Retina (tissue), 1 donor: ENCODE measurements at regions not wholly inside any gene's neighbourhood (a gene's known extent, or its start where the extent isn't known, plus 50 kb on each side); places are given as distances from the start of the nearest gene placed in this dataset.
"Not testable (repeated sequence)": the region's sequence is repeated elsewhere in the genome, so short reads cannot be mapped to it uniquely, and the experiment has no call there.

Experiments
- DNase-seq: peaks from one replicate; pipeline ENCODE4 v3.0.0-alpha.2; 2016

DNA sequence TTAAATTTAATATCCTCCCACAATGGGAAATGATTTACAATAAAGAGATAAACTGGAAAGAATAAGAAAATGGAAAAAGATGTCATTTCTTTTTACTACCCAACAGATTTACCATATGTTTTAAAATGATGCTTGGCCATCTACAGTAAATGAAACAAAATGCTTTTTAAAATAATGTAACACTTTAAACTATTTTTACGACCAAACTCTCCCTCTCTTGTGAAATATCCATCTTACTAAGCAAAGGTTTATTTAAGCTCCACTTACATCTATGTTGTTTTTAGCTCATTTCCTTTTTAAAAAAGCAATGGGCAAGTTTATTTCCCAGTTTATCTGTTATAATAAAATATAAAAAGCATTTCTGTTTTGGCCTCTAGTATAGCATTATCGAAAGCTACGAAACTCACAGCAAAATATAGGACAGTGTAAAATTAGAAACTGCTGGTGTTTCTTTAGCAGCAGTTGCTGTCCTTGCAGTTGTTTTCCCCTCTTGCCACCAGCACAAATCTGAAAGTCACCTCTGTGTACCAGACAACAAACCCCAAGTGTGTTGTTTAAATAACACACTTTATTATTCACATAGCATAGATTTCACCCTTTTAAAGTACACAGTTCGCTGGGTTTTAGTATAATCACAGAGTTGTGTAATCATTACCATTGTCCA, 195.1 kb downstream of the CDRT15L2 start:
- DNase-seq: no peak

DNA sequence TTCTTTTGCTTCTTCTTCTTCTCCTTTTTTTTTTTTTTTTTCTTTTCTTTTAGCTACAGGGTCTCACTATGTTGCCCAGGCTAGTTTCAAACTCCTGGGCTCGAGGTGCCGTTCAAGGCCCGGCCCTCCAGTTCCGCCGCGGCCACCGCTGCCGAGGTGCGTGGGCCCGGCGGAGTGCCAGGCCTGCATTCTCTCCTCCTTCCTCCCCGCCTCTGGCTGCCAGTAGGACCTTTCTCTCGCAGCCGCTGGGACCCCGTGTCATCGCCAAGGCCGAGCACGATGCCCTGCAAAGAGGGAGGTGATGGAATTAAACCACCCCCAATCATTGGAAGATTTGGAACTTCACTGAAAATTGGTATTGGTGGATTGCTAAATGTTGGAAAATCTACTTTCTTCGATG, 195.8 kb downstream of the CDRT15L2 start:
- DNase-seq: no peak

DNA sequence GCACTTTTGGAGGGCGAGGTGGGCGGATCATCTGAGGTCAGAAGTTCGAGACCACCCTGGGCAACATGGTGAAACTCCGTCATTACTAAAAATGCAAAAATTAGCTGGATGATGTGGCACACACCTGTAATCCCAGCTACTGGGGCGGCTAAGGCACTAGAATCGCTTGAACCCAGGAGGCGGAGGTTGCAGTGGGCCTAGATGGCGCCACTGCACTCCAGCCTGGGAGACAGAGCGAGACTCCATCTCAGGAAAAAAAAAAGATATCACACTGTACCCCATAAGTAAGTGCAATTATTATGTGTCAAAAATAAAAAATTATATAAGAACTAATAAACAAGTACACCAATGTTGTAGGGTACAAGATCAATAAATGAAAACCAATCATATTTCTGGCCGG, 200.0 kb downstream of the CDRT15L2 start:
- no peak for DNase-seq

DNA sequence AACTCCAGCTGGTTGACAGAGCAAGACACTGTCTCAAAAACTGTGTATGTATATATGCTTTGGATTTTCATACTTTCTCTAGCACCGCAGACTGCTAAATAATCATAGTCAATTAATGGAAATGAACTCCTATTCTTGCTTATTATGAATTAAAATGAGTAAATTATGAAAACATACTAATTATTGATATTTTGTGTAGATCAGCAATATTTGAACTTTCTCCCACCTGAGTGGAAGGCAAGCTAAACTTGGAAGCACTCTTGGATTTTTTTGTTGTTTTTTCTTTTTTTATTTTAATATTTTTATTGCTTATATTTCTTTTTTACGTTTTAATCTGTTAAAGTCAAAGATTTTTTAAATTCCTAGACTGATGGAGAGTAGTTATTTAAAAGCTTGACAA, 201.7 kb downstream of the CDRT15L2 start:
- DNase-seq: no peak

DNA sequence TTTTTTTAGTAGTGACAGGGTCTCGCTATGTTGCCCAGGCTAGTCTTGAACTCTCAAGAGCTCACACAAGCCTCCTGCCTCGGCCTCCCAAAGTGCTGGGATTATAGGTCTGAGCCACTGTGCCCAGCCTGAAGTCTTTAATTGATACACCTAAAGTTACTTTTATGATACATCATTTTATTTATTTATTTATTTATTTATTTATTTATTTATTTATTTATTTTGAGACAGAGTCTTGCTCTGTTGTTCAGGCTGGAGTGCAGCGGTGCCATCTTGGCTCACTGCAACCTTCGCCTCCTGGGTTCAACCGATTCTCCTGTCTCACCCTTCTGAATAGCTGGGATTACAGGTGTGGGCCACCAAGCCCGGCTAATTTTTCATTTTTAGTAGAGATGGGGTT, 202.3 kb downstream of the CDRT15L2 start:
- not testable (repeated sequence) for DNase-seq

DNA sequence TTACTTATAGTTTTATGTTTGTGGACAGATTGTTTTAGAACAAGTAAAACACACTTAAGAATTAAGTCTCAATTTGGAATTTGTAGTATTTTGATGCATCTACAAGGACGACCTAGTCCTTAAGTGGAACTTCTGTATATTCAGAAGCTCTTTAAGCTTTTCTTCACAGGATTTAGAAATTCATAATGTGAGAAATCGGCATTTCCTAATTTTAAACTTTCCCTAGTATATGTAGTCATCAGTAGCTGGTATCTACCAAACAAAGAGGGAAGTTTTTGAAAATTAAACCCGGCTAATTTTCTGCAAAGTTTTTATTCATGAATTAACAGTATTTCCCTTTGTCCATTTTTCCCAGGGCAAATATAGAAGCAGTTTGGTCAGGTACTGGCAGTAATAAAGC, 203.6 kb downstream of the CDRT15L2 start:
- DNase-seq: no peak

DNA sequence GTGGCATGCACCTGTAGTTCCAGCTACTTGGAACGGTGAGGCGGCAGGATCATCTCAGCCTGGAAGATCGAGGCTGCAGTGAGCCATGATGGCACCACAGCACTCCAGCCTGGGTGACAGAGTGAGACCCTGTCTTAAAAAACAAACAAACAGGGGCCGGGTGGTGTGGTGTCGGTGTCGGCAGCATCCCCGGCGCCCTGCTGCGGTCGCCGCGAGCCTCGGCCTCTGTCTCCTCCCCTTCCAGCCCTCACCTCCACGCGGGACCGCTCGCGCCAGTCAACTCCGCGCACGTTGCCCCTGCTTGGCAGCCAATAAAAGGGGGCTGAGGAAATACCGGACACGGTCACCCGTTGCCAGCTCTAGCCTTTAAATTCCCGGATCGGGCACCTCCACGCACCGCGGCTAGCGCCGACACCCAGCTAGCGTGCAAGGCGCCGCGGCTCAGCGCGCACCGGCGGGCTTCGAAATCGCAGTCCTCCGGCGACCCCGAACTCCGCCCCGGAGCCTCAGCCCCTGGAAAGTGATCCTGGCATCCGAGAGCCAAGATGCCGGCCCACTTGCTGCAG, 204.7 kb downstream of the CDRT15L2 start:
- DNase-seq: peak; percentile 27

DNA sequence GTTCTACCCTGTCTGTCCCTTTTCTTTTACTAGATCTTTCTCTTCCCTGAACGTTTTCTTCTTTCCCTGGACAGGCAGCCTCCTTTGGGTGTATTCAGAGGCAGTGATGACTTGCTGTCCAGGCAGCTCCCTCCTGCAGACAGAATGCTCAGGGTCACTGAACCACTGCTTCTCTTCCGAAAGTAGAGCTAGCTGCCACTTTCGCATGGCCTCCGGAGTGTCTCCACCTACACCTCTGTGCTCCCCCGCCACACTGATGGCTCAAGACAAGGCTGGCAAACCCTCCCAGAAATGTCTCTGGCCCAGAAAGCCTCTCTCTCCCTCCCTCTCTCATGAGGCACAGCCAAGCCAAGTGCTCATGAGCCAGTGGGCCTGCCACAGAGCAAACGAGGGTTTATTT, 207.8 kb downstream of the CDRT15L2 start:
- DNase-seq: no peak

DNA sequence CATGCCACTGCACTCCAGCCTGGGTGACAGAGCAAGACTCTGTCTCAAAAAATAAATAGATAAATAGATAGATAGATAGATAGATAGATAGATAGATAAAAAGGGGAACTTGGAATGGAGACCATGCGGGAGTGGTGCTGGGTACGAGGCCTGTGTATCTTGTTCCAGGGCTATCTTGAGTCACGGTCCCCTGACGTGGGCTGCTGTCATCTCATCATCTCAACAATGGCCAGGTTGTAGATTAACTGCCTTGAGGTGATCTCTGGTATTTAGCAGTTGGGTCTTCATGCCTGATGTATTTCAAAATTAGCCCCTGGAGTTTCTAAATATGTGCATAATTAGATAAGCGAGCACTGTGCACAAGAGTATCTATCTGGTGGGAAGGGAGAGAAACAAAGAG, 212.1 kb downstream of the CDRT15L2 start:
- DNase-seq: no peak

DNA sequence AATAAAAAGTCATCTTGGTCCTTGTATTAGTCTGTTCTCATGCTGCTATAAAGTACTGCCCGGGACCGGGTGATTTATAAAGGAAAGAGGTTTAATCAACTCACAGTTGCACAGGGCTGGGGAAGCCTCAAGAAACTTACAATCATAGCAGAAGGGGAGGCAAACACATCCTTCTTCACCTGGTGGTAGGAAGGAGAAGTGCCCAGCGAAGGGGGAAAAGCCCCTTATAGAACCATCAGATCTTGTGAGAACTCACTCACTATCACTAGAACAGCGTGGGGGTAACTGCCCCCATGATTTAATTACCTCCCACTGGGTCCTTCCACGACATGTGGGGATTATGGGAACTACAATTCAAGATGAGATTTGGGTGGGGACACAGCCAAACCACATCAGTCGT, 215.0 kb downstream of the CDRT15L2 start:
- DNase-seq: not testable (repeated sequence)

DNA sequence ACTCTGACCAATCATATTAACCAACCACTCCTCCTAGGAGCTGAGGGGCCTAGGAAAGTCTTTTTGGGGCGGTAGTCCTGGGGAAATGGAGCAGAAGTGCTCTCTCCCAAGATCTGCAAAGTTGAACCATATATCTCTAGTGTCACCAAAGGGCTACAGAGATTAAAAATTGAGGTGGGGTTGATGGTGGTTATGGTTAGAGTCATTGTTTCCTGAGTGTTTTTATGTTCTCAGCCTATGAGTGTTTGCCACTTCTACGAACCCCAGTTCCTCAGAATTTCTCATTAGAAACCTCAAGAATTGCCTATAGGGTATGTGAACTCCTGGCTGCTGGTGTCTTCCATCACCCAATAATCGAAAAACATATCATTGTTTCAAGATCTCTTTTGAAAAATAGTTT, 217.8 kb downstream of the CDRT15L2 start:
- no peak for DNase-seq

DNA sequence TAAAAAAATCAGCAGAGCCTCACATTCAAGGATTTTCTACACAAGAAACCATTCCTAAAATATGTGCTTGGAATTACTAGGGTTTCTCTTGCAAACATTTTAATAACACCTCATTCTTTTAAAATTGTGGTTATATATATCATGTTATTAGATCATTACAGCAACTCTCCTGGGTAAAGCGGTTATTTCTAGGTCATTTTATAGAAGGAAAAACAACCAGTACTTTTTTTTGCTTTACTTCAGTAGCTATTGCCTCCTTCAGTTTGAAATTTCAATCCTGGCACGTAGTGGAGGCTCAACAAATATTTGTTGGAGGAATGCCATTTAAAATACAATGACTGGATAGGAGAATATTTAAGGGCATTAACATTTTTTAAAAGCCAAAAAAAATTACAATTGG, 220.6 kb downstream of the CDRT15L2 start:
- no peak for DNase-seq

DNA sequence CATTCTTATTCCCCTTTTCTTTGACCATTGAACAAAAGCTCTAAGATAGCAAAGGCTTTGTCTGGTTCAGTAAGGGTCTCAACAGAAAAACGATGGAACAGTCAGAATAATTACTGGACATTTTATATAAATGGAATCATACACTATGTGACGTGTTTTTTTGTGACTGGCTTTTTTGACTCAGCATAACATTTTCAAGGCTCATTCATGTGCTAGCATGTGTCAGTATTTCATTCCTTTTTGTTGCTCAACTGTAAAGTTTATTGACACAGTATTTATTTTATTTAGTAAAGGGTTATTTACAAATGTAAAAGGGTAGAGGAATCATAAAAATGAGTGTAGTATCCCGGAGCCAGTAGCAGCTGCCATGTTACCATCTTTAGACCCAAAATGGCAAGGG, 226.2 kb downstream of the CDRT15L2 start:
- DNase-seq: no peak

DNA sequence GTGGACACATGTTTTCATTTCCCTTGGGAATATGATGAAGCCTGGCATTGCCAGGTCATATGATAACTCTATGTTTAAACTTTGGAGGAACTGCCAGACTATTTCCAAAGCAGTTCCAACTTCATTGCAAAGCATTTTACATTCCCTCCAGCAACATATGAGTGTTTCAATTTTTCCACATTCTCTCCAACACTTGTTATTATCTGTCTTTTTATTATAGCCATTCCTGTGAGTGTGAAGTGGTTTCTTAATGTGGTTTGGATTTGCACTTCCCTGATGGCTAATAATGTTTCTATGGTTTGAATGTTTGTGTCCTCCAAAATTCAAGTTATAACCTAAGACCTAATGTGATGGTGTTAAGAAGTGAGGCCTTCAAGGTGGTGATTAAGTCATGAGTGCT, 228.0 kb downstream of the CDRT15L2 start:
- DNase-seq: not testable (repeated sequence)

DNA sequence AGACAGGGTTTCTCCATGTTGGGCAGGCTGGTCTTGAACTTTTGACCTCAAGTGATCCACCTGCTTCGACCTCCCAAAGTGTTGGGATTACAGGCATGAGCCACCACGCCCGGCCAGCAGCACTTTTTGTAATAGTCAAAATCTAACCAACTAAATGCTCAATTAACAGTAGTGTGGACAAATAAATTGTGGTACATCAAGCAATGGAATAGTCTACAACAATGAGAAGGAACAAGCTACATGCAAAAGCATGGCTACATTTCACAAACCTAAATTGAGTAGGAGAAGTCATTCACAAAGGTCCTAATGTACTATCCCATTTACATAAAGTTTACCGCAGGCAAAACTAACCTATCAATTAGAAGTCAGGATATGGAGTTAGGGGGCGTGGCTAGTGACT, 227.4 kb downstream of the USP22 start:
- DNase-seq: not testable (repeated sequence)

DNA sequence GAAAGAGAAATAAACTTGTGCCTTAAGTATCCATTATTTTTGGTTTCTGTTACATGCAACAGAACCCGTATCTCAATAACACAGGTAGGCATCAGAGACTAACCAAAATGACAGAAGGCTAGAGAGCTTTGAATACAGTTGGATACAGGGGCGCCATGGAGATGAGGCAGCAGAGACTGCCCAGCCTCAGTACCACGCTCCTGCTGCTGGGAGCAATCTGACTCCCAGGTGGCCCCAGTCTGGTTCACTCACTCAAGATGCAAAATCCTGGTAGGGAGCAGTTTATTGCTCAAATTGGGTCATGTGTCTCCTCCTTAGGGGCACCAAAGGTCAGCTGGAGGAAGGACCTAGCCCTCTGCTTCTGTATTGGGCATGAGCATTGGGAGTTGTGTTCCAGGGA, 218.9 kb downstream of the USP22 start:
- DNase-seq: no peak

DNA sequence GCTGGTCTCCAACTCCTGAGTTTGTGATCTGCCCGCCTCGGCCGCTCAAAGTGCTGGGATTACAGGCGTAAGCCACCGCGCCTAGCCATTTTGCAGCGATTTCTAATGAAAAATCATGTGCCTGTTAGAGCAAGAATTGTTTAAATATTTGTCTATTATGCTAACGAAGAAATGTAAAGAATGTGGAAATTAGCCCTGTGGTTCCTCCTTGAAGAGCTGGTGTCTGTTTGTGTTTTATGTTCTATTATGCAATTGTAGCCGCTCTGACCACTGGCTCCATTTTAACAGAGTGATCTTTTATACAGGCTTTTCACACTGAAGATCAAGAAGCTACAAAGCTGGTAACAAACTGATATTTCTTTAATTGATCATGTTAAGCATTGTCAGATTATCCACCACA, 217.3 kb downstream of the USP22 start:
- DNase-seq: no peak

DNA sequence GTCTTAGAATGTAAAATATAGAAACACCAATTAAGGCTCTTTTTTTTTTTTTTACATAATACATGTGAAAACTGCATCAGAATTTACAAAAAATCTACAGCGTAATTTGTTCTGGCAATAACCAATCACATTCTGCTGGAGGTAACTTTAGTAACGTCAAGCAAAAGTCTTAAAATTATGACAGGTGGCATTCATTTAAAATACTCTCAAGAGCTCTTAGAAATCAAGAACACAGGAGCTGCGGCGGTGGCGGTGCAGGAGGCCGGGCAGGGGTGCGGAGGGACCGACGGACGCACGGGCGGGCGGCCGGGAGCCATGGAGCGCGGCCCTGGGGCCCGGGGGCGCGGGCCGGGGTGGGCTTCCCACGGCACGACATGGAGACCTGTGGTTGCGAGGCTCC, 202.4 kb downstream of the USP22 start:
- DNase-seq: not testable (repeated sequence)

DNA sequence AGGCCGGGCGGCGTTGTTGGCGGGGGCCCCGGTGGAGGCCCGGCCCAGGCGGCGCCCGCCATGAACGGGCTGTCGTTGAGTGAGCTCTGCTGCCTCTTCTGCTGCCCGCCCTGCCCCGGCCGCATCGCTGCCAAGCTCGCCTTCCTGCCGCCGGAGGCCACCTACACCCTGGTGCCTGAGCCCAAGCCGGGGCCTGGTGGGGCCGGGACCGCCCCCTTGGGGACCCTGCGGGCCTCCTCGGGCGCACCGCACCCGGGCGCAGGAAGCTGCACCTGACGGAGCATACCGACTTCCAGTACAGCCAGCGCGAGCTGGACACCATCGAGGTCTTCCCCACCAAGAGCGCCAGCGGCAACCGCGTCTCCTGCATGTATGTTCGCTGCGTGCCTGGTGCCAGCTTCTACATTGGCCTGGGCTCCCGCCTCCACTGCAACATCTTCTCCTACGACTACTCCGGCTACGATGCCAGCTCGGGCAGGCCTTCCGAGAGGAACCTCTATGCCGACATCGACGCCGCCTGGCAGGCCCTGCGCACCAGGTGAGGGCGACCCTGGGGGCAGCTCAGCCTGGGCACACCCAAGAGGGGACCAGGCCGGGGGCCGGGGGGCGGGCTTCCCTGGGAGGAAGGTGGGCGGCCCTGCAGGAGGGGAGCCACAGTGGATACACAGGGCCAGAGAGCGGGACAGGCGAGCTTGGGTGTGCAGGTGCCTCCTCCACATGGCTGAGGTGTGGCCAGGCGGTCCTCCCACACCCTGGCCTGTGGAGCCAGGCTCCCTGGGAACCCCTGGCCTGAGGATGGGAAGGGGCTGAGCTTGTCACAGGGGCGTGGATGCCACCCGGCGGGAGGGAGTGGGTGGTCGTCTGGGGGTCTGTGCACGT, 201.6 kb downstream of the USP22 start:
- DNase-seq: peak; percentile 58

DNA sequence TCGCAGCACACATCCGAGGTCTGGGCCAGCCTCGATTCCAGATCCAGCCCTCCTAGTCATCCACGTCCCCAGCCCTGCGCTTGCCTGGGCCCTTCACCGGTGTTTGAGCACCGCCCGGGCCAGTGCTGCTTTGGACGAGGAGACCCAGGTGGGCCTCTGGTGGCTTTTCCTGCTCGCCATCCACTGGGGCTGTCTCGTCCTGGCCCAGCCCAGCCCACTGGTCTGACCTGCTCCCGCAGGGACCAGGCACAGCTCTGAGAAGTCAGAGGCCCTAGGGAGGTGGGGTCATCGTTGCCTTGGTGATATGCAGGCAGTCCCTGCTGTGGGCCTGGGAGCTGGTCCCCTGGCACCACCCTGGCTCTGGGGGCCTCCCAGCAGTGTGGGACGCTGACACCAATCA, 200.8 kb downstream of the USP22 start:
- DNase-seq: not testable (repeated sequence)

DNA sequence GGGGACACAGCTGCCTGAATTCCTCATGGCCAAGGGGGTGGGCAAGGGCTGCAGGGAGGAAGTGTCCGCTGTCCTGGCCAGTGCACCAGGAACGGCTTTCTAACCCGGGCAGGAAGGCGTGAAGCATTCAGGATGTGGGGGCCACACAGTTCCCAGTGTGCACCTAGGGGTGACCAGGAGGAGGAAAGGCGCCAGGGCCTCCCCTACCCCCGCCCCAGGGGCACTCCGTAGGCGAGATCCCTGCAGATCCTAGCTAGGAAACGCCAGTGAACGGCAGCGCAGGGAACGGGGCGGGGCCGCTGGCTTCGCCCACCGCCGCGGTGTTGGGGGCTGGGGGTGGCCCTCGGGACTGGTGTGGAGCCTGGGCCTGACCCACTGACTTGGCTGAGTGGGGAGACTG, 199.6 kb downstream of the USP22 start:
- DNase-seq: not testable (repeated sequence)

DNA sequence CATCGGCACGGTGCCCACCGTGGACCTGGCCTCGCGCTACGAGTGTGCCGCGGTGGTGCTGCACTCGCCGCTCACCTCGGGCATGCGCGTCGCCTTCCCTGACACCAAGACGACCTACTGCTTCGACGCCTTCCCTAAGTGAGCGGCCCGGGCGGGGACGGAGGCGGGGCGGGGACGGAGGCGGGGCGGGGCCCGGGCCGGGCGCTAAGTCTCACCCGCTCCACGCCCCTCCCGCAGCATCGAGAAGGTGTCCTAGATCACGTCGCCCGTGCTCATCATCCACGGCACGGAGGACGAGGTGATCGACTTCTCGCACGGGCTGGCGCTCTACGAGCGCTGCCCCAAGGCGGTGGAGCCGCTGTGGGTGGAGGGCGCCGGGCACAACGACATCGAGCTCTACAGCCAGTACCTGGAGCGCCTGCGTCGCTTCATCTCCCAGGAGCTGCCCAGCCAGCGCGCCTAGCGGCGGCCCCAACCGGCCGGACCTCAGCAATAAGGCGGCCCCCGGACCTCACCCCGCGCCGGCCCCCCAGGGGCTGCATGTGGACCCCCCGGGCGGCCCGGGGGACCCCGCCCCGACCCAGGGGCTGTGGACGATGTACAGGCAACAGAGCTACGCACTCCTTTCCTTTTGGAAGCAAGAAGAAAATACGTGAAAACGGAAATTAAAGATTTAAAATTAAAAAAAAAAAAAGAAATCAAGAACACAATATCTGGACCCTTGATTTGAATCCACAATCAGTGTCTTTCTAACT, 198.8 kb downstream of the USP22 start:
- peak; percentile 54 for DNase-seq

DNA sequence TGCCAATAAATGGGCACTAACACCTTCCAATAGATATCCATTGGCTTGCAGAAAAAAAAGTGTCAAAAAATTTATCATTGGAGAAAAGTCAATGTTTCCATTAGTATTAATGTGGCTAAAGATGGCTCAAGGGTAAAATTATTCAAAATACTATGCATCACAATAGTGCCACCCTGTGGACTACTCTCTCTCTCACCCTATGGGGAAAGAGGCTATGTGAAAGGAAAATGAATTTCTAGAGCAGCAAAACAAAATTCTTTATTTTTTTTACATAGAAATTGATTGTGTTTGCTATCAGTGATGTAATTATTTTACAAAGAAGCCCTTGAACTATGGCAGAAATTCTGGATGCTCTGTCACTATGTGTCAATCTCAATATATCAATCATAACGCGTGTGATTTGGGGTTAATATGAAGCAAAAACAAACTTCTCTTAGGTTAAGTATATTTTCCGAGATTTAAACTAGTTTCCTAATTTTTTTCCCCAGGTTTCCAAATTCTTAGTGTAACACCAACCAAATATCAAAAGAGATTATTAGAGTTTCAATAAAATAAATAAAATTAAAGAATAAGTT, 193.9 kb downstream of the USP22 start:
- not testable (repeated sequence) for DNase-seq
